ENCODE measurements at regions not wholly inside any gene's neighbourhood (a gene's known extent, or its start where the extent isn't known, plus 50 kb on each side); places are given as distances from the start of the nearest gene placed in this dataset.

GRCh38 chr6:65922049-65922448 is 215.0 kb upstream of the EYS start:
- no peak overlapping the region for H3K4me3 ChIP-seq (ENCODE audit: low read length)
- TF ChIP-seq ZNF274 (IDR thresholded peaks at IDR 0.05; ENCODE audit: low read depth, low read length), result no peak

GRCh38 chr6:65908065-65908464 is 201.0 kb upstream of the EYS start:
- H3K4me3 ChIP-seq (ENCODE audit: low read length), result no peak overlapping the region
- no peak for TF ChIP-seq ZNF274 (IDR thresholded peaks at IDR 0.05; ENCODE audit: low read depth, low read length)

GRCh38 chr6:65903992-65904391 is 197.0 kb upstream of the EYS start:
- H3K4me3 ChIP-seq (ENCODE audit: low read length), result no peak overlapping the region
- TF ChIP-seq ZNF274 (IDR thresholded peaks at IDR 0.05; ENCODE audit: low read depth, low read length), result no peak

- no peak for TF ChIP-seq ZNF274 (IDR thresholded peaks at IDR 0.05; ENCODE audit: low read depth, low read length)
- no peak overlapping the region for H3K4me3 ChIP-seq (ENCODE audit: low read length)
Observed at GRCh38 chr6:65900928-65901327, 193.9 kb upstream of the EYS start.

- H3K4me3 ChIP-seq (ENCODE audit: low read length), result no peak overlapping the region
- no peak for TF ChIP-seq ZNF274 (IDR thresholded peaks at IDR 0.05; ENCODE audit: low read depth, low read length)
Observed at GRCh38 chr6:65896140-65896539, 189.1 kb upstream of the EYS start.

GRCh38 chr6:65876668-65877067 is 169.6 kb upstream of the EYS start:
- TF ChIP-seq ZNF274 (IDR thresholded peaks at IDR 0.05; ENCODE audit: low read depth, low read length), result no peak
- H3K4me3 ChIP-seq (ENCODE audit: low read length), result no peak overlapping the region

- no peak overlapping the region for H3K4me3 ChIP-seq (ENCODE audit: low read length)
- TF ChIP-seq ZNF274 (IDR thresholded peaks at IDR 0.05; ENCODE audit: low read depth, low read length), result no peak
Observed at GRCh38 chr6:65852369-65852852, 145.4 kb upstream of the EYS start.

- no peak for TF ChIP-seq ZNF274 (IDR thresholded peaks at IDR 0.05; ENCODE audit: low read depth, low read length)
- H3K4me3 ChIP-seq (ENCODE audit: low read length), result no peak overlapping the region
Observed at GRCh38 chr6:65830151-65830550, 123.1 kb upstream of the EYS start.

GRCh38 chr6:65819152-65819551 is 112.1 kb upstream of the EYS start:
- no peak overlapping the region for H3K4me3 ChIP-seq (ENCODE audit: low read length)
- TF ChIP-seq ZNF274 (IDR thresholded peaks at IDR 0.05; ENCODE audit: low read depth, low read length), result no peak

GRCh38 chr6:65818576-65818975 is 111.5 kb upstream of the EYS start:
- TF ChIP-seq ZNF274 (IDR thresholded peaks at IDR 0.05; ENCODE audit: low read depth, low read length), result no peak
- H3K4me3 ChIP-seq (ENCODE audit: low read length), result no peak overlapping the region

GRCh38 chr6:65816991-65817390 is 110.0 kb upstream of the EYS start:
- H3K4me3 ChIP-seq (ENCODE audit: low read length), result no peak overlapping the region
- no peak for TF ChIP-seq ZNF274 (IDR thresholded peaks at IDR 0.05; ENCODE audit: low read depth, low read length)

- no peak for TF ChIP-seq ZNF274 (IDR thresholded peaks at IDR 0.05; ENCODE audit: low read depth, low read length)
- no peak overlapping the region for H3K4me3 ChIP-seq (ENCODE audit: low read length)
Observed at GRCh38 chr6:65814071-65814470, 107.0 kb upstream of the EYS start.

- no peak overlapping the region for H3K4me3 ChIP-seq (ENCODE audit: low read length)
- no peak for TF ChIP-seq ZNF274 (IDR thresholded peaks at IDR 0.05; ENCODE audit: low read depth, low read length)
Observed at GRCh38 chr6:65803186-65803585, 96.2 kb upstream of the EYS start.

- TF ChIP-seq ZNF274 (IDR thresholded peaks at IDR 0.05; ENCODE audit: low read depth, low read length), result no peak
- H3K4me3 ChIP-seq (ENCODE audit: low read length), result no peak overlapping the region
Observed at GRCh38 chr6:65799389-65799788, 92.4 kb upstream of the EYS start.

- no peak overlapping the region for H3K4me3 ChIP-seq (ENCODE audit: low read length)
- TF ChIP-seq ZNF274 (IDR thresholded peaks at IDR 0.05; ENCODE audit: low read depth, low read length), result no peak
Observed at GRCh38 chr6:65798280-65799014, 91.4 kb upstream of the EYS start.

GRCh38 chr6:65790666-65791065 is 83.6 kb upstream of the EYS start:
- TF ChIP-seq ZNF274 (IDR thresholded peaks at IDR 0.05; ENCODE audit: low read depth, low read length), result no peak
- H3K4me3 ChIP-seq (ENCODE audit: low read length), result no peak overlapping the region

All from GM08714 (cell line).